Ishikawa (cell line): ENCODE measurements at regions not wholly inside any gene's neighbourhood (a gene's known extent, or its start where the extent isn't known, plus 50 kb on each side); places are given as distances from the start of the nearest gene placed in this dataset.

ENCODE experiments used
- EP300 ChIP-seq: IDR thresholded peaks from 2 replicates; pipeline ENCODE4 v1.6.1; 2012; ENCODE audit warnings: borderline replicate concordance
- TAF1 ChIP-seq: IDR thresholded peaks from 2 replicates; pipeline ENCODE4 v1.6.1; 2012; ENCODE audit warnings: low read depth, mild to moderate bottlenecking
- TCF12 ChIP-seq: IDR thresholded peaks from 2 replicates; pipeline ENCODE4 v1.6.1; 2012; ENCODE audit warnings: low read depth
- YY1 ChIP-seq: IDR thresholded peaks from 2 replicates; pipeline ENCODE4 v1.6.1; 2012; ENCODE audit warnings: low read depth

DNA sequence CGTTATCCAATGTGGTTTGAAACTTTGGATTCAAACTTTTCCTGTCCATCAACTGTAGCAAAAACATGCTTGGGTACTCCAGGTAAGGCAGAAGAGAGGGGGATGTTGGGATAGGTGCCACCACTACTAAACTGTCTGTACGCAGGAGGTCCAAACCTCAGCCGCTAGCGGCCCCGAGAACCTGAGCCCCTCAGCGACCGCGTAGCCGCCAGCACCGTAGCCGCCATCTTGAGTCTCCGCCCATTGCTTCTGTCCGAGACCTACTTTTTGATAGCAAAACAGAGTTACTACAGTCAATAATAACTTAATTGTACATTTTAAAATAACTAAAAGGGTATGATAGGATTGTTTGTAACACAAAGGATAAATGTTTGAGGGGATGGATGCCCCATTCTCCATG lies 119.9 kb upstream of the GRID2 start:
- TF ChIP-seq YY1 (no peak), TCF12 (no peak), TAF1 (no peak), EP300 (no peak)
